Left lung (tissue), 4 donors: ENCODE measurements at regions not wholly inside any gene's neighbourhood (a gene's known extent, or its start where the extent isn't known, plus 50 kb on each side); places are given as distances from the start of the nearest gene placed in this dataset.
"Not testable (repeated sequence)": the region's sequence is repeated elsewhere in the genome, so short reads cannot be mapped to it uniquely, and the experiment has no call there.

ENCODE experiments used
- ATAC-seq: fragments of 200-7000 bp; cut with Tn5 transposase; one replicate; pipeline ENCODE4 v1.9.1; 2020; ENCODE audit warnings: moderate library complexity
- DNase-seq, 4 donors: peaks; one replicate each; pipeline ENCODE4 v3.0.0-alpha.2; 2013 to 2020
- H3K27ac ChIP-seq, 2 donors: fragments of 200-600 bp; sonication (generic) in 1 of 2; one replicate each; pipeline versions ENCODE4 v1.5.0 to v1.8.0; 2020 to 2021
- H3K27me3 ChIP-seq, 2 donors: fragments of 200-600 bp; sonication (generic) in 1 of 2; one replicate each; pipeline versions ENCODE4 v1.5.0 to v1.8.0; 2020 to 2021
- H3K36me3 ChIP-seq, 2 donors: fragments of 200-600 bp; sonication (generic) in 1 of 2; one replicate each; pipeline versions ENCODE4 v1.5.0 to v1.8.0; 2020 to 2021
- H3K4me1 ChIP-seq, 2 donors: fragments of 200-600 bp; one replicate each; pipeline ENCODE4 v1.8.0; 2021
- H3K4me3 ChIP-seq, 2 donors: fragments of 200-600 bp; sonication (generic) in 1 of 2; one replicate each; pipeline versions ENCODE4 v1.5.0 to v1.8.0; 2020 to 2021; ENCODE audit warnings: mild to moderate bottlenecking in 1 of 2
- H3K9me3 ChIP-seq, 2 donors: fragments of 200-600 bp; sonication (generic) in 1 of 2; one replicate each; pipeline versions ENCODE4 v1.5.0 to v1.8.0; 2020 to 2021
- intact Hi-C, 2 donors: fragments of 100-400 bp; cut with DNase I; formaldehyde crosslinking; loops; one replicate each; pipeline versions ENCODE4 v1.11.2 to v1.14.2; 2022
- TF ChIP-seq, protein P1 (sequence below), 2 donors: fragments of 200-600 bp; sonication (generic) in 1 of 2; IDR thresholded peaks; one replicate each; pipeline versions ENCODE4 v1.5.0 to v1.8.0; 2021; ENCODE audit warnings: antibody characterized with exemption in 2 of 2
- donor health status: DM: no; HTN: yes; CAD: no.
- donor health status: DM: no; HTN: no; CAD: no.

DNA sequence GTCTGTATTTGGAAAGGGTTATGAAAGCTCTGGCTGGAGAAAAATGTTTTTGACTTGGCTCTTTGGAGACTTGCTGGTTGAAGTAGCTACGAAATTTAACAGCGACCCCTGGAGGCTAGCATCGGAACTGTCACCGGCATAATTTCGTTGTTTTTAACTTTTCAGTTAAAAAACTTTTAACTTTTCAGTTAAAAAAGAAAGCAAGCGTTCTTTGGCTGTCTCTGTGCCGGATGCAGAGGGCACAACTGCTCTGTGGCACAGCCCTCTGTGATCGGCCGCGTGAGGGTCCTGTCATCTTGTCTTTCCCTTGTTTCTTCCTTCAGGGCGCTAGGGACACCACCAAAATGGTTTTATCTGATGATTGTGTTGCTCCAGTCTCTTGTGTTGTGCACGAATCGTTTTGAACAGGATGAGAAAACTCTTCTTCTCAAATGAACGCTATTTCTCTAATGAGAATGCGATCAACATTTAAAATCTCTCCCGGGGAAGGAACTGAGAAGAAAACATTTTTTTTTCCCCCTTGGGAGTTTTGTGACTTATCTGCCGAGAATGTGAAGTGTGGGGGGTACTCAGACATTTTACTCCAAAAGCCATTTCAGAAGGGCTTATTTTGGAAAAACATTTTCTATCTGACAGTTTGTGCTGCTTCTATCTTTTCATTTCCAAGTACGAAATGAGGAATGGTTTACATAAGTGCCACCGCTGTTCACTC is 57.1 kb downstream of the ADCYAP1 start:
- ATAC-seq (peak; percentile 65), DNase-seq (peak in 2 of 4 donors; percentile 24 to 32)
- H3K4me3 ChIP-seq = no peak overlapping the region
- TF ChIP-seq, protein P1, sequence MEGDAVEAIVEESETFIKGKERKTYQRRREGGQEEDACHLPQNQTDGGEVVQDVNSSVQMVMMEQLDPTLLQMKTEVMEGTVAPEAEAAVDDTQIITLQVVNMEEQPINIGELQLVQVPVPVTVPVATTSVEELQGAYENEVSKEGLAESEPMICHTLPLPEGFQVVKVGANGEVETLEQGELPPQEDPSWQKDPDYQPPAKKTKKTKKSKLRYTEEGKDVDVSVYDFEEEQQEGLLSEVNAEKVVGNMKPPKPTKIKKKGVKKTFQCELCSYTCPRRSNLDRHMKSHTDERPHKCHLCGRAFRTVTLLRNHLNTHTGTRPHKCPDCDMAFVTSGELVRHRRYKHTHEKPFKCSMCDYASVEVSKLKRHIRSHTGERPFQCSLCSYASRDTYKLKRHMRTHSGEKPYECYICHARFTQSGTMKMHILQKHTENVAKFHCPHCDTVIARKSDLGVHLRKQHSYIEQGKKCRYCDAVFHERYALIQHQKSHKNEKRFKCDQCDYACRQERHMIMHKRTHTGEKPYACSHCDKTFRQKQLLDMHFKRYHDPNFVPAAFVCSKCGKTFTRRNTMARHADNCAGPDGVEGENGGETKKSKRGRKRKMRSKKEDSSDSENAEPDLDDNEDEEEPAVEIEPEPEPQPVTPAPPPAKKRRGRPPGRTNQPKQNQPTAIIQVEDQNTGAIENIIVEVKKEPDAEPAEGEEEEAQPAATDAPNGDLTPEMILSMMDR (IDR thresholded peaks at IDR 0.05) = peak; percentile 65 to 90
- intact Hi-C loops = no loop called here
- H3K9me3 ChIP-seq = no peaks in the 10 kb centered on the region
- H3K4me1 ChIP-seq = peaks cover 0 to 7% of the 10 kb centered on the region in 2 donors
- H3K36me3 ChIP-seq = no peaks in the 10 kb centered on the region
- no peak overlapping the region for H3K27ac ChIP-seq
- H3K27me3 ChIP-seq = peaks cover 0 to 19% of the 10 kb centered on the region in 2 donors

DNA sequence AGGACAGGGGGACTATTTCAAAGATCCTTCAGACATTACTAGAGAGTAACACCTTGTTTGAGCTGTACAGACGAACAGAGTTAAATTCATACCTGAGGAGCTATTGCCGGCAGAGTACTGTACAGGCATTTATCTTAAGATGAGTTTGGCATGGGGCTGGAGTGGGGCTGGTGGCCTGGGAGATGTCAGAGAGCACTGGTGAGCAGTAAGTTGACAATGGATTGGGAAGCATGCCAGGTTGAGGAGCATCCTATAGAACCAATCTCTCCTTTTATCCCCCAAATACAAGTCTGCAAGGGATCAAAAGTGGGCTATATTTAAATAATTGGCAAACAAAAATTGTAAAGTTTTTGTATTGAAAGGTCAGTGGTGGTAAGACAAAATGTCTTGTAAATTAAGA is 58.6 kb downstream of the ADCYAP1 start:
- Histone ChIP-seq H3K4me3 (no peak overlapping the region), H3K27ac (no peak overlapping the region), H3K9me3 (no peaks in the 10 kb centered on the region), H3K36me3 (no peaks in the 10 kb centered on the region), H3K4me1 (peaks cover 0 to 7% of the 10 kb centered on the region in 2 donors), H3K27me3 (peaks cover 0 to 19% of the 10 kb centered on the region in 2 donors)
- ATAC-seq (no peak), DNase-seq (no peak)
- TF ChIP-seq, protein P1 (IDR thresholded peaks at IDR 0.05) = no peak
- intact Hi-C loops = no loop called here

DNA sequence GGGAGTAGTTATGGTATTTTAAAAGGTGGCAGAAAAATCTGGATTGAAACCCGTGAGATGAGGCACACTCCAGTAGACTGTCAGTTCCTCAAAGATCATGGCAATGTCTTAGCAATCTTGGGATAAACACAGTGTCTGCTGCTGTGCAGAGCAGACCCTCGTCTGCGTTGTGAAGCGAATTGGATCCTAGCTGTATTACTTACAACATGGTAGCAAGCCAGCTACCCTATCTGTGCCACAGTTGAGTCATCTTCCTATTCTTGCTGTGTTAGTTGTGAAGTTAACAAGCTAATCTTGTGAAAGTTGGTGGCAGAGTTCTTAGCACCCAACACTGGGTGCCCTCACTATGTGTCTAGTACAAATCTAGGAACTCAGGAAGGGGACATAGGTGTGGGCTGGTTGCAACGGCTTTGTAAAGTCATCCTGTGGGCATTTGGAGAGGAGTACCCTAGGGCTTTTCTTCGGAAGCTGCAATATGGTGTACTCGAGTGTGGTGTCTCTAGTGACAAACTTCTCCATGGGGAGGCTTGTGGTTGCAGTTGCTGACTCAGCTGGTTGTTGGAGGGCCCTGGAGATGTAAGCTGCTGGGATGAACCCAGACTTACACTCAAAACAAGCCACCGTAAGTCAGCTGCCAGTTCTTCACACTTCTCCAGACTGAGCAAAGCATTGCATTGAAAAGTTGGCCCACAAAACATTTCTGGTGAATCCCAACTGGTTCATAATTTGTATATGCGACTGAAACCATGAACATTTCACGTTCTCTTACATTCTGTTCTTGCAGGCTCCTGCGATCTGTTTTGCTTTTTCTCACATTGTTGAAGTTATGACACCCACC is 61.5 kb downstream of the ADCYAP1 start:
- DNase-seq (no peak), ATAC-seq (no peak)
- Histone ChIP-seq H3K9me3 (peaks cover 0 to 2% of the 10 kb centered on the region in 2 donors), H3K4me1 (peaks cover 0 to 7% of the 10 kb centered on the region in 2 donors), H3K27ac (no peak overlapping the region), H3K4me3 (no peak overlapping the region), H3K36me3 (no peaks in the 10 kb centered on the region), H3K27me3 (peaks cover 0 to 13% of the 10 kb centered on the region in 2 donors)
- intact Hi-C loops = no loop called here
- TF ChIP-seq, protein P1 (IDR thresholded peaks at IDR 0.05) = no peak

DNA sequence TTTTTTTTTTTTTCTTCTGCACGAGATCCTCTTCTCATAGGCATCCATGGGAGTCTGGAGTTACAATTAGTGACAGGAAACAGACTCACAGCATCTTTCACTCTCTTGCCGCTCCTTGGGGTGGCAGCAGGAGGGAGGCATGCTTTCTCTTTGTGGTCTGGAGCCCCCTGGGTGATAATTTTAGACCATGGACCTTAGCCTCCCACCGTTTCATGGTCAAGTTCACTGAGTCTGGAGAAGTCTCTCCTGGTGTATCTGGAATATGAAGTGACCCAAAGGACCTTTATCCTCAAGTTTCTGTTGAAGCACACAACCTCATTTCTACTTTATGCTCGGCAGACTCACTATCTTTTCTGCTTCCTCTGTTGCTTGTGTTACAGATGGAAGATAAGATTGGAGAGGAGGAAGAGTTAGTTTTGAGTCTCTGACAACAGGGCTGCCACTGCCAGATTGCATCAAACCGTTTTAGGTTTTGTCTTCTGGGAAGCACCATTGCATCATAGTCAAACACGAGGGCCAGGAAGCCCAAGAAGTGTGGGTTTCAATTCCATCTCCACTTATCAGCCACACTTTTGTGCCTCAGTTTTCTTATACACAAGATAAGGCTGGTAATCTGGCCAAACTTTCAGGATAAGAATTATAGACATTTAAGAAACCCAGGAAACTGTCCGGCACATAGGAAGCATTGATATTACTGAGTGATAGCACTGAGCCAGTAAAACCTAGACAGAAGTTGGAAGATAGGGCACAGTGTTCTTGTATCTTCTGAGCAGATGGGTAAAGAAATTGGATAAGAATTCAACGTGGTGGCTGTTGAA is 62.3 kb downstream of the ADCYAP1 start:
- H3K27ac ChIP-seq = no peak overlapping the region
- no peak for ATAC-seq
- H3K36me3 ChIP-seq = no peaks in the 10 kb centered on the region
- H3K9me3 ChIP-seq = peaks cover 0 to 2% of the 10 kb centered on the region in 2 donors
- no peak overlapping the region for H3K4me3 ChIP-seq
- intact Hi-C loops = no loop called here
- TF ChIP-seq, protein P1 (IDR thresholded peaks at IDR 0.05) = no peak
- no peak for DNase-seq
- H3K4me1 ChIP-seq = peaks cover 0 to under 1% of the 10 kb centered on the region in 2 donors
- peaks cover 0 to 7% of the 10 kb centered on the region in 2 donors for H3K27me3 ChIP-seq

DNA sequence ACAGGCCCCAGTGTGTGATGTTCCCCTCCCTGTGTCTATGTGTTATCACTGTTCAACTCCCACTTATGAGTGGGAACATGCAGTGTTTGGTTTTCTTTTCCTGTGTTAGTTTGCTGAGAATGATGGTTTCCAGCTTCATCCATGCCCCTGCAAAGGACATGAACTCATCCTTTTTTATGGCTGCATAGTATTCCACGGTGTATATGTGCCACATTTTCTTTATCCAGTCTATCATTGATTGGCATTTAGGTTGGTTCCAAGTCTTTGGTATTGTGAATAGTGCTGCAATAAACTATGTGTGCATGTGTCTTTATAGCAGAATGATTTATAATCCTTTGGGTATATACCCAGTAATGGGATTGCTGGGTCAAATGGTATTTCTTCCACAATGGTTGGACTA is 64.2 kb downstream of the ADCYAP1 start:
- intact Hi-C loops, DNase-seq, H3K9me3 ChIP-seq, H3K27ac ChIP-seq, H3K27me3 ChIP-seq, H3K36me3 ChIP-seq, H3K4me3 ChIP-seq, ATAC-seq, H3K4me1 ChIP-seq: not testable (repeated sequence)

DNA sequence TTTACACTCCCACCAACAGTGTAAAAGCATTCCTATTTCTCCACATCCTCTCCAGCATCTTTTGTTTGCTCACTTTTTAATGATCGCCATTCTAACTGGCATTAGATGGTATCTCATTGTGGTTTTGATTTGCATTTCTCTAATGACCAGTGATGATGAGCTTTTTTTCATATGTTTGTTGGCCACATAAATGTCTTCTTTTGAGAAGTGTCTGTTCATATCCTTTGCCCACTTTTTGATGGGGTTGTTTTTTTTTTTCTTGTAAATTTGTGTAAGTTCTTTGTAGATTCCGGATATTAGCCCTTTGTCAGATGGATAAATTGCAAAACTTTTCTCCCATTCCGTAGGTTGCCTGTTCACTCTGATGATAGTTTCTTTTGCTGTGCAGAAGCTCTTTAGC is 64.6 kb downstream of the ADCYAP1 start:
- intact Hi-C loops, H3K9me3 ChIP-seq, ATAC-seq, H3K4me3 ChIP-seq, H3K27ac ChIP-seq, H3K36me3 ChIP-seq, H3K27me3 ChIP-seq, DNase-seq, H3K4me1 ChIP-seq: not testable (repeated sequence)

DNA sequence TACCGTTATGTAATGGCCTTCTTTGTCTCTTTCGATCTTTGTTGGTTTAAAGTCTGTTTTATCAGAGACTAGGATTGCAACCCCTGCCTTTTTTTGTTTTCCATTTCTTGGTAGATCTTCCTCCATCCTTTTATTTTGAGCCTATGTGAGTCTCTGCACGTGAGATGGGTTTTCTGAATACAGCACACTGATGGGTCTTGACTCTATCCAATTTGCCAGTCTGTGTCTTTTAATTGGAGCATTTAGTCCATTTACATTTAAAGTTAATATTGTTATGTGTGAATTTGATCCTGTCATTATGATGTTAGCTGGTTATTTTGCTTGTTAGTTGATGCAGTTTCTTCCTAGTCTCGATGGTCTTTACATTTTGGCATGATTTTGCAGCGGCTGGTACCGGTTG is 69.9 kb downstream of the ADCYAP1 start:
- H3K27ac ChIP-seq, ATAC-seq, H3K4me3 ChIP-seq, H3K27me3 ChIP-seq, H3K9me3 ChIP-seq, DNase-seq, H3K36me3 ChIP-seq, intact Hi-C loops, H3K4me1 ChIP-seq: not testable (repeated sequence)

DNA sequence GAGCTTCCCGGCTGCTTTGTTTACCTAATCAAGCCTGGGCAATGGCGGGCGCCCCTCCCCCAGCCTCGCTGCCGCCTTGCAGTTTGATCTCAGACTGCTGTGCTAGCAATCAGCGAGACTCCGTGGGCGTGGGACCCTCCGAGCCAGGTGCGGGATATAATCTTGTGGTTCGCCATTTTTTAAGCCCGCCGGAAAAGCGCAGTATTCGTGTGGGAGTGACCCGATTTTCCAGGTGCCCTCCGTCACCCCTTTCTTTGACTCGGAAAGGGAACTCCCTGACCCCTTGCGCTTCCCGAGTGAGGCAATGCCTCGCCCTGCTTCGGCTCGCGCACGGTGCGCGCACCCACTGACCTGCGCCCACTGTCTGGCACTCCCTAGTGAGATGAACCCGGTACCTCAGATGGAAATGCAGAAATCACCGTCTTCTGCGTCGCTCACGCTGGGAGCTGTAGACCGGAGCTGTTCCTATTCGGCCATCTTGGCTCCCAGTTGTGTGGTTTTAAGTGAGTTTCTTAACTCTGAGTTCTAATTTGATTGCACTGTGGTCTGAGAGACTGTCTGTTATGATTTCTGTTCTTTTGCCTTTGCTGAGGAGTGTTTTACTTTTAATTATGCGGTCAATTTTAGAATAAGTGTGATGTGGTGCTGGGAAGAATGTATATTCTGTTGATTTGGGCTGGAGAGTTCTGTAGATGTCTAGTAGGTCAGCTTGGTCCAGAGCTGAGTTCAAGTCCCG is 71.9 kb downstream of the ADCYAP1 start:
- H3K27me3 ChIP-seq, DNase-seq, H3K27ac ChIP-seq, ATAC-seq, H3K4me1 ChIP-seq, H3K36me3 ChIP-seq, intact Hi-C loops: not testable (repeated sequence)
- Histone ChIP-seq H3K9me3 (peaks cover 0 to 11% of the 10 kb centered on the region in 2 donors), H3K4me3 (peak overlapping the region in 1 of 2 donors; percentile 11)
